Osteoblast (primary cell): ENCODE measurements at regions not wholly inside any gene's neighbourhood (a gene's known extent, or its start where the extent isn't known, plus 50 kb on each side); places are given as distances from the start of the nearest gene placed in this dataset.

Experiments used
- DNase-seq: peaks from one replicate; pipeline ENCODE4 v3.0.0; 2011; ENCODE audit warnings: low spot score, mixed read lengths; ENCODE audit not compliant: insufficient read length; ENCODE audit errors: missing footprints
- H2AFZ ChIP-seq: 2 replicates; pipeline ENCODE4 v1.6.0; 2011; ENCODE audit warnings: mild to moderate bottlenecking, low read length
- H3K27ac ChIP-seq: 2 replicates; pipeline ENCODE4 v1.5.1; 2011; ENCODE audit warnings: mild to moderate bottlenecking, low read depth, low read length, moderate library complexity
- H3K27me3 ChIP-seq: 2 replicates; pipeline ENCODE4 v1.6.0; 2012; ENCODE audit warnings: mild to moderate bottlenecking, control low read depth, inconsistent platforms, low read length, moderate library complexity; ENCODE audit not compliant: insufficient read depth
- H3K36me3 ChIP-seq: 2 replicates; pipeline ENCODE4 v1.5.1; 2011; ENCODE audit warnings: mild to moderate bottlenecking, low read length, control low read depth, moderate library complexity; ENCODE audit not compliant: insufficient read depth
- H3K4me1 ChIP-seq: 2 replicates; pipeline ENCODE4 v1.5.1; 2011; ENCODE audit warnings: mild to moderate bottlenecking, low read length, control low read depth, moderate library complexity; ENCODE audit not compliant: insufficient read depth
- H3K4me2 ChIP-seq: 2 replicates; pipeline ENCODE4 v1.6.0; 2011; ENCODE audit warnings: mild to moderate bottlenecking, low read length; ENCODE audit not compliant: insufficient read depth
- H3K4me3 ChIP-seq: fragments of 200-600 bp; sonication (generic); 3 replicates; pipeline ENCODE4 v1.5.1; 2012; ENCODE audit warnings: mild to moderate bottlenecking, low read length, inconsistent platforms; ENCODE audit not compliant: insufficient read depth
- H3K79me2 ChIP-seq: 2 replicates; pipeline ENCODE4 v1.6.0; 2012; ENCODE audit warnings: mild to moderate bottlenecking, low read length, control low read depth, inconsistent platforms; ENCODE audit not compliant: insufficient read depth
- H3K9me3 ChIP-seq: 2 replicates; pipeline ENCODE4 v1.5.1; 2011; ENCODE audit warnings: low read depth, low read length, control low read depth
- H4K20me1 ChIP-seq: 2 replicates; pipeline ENCODE4 v1.6.0; 2012; ENCODE audit warnings: mild to moderate bottlenecking, low read length, control low read depth; ENCODE audit not compliant: insufficient read depth
- CTCF ChIP-seq: IDR thresholded peaks from 2 replicates; pipeline ENCODE4 v1.5.1; 2011; ENCODE audit warnings: mild to moderate bottlenecking, low read depth, low read length, moderate library complexity; ENCODE audit errors: extremely low read depth

GRCh38 chr4:136156947-136157346, 1375.3 kb downstream of the PCDH18 start:
- Histone ChIP-seq H3K4me2 (no peak overlapping the region), H4K20me1 (no peaks in the 10 kb centered on the region), H3K27ac (no peak overlapping the region), H3K36me3 (no peaks in the 10 kb centered on the region), H3K4me3 (no peak overlapping the region), H3K9me3 (peaks cover 3% of the 10 kb centered on the region), H2AFZ (no peak overlapping the region), H3K4me1 (no peaks in the 10 kb centered on the region), H3K27me3 (no peaks in the 10 kb centered on the region), H3K79me2 (no peaks in the 10 kb centered on the region)
- no peak for TF ChIP-seq CTCF
- no peak for DNase-seq

- Histone ChIP-seq H3K4me1 (no peaks in the 10 kb centered on the region), H3K36me3 (no peaks in the 10 kb centered on the region), H3K4me2 (no peak overlapping the region), H2AFZ (no peak overlapping the region), H3K4me3 (no peak overlapping the region), H3K79me2 (no peaks in the 10 kb centered on the region), H3K27ac (no peak overlapping the region), H3K9me3 (peaks cover 2% of the 10 kb centered on the region), H3K27me3 (no peaks in the 10 kb centered on the region), H4K20me1 (no peaks in the 10 kb centered on the region)
- TF ChIP-seq CTCF = no peak
- DNase-seq = no peak
These were observed 1382.2 kb downstream of the PCDH18 start for GRCh38 chr4:136150046-136150445.

GRCh38 chr4:136136601-136137000, 1395.7 kb downstream of the PCDH18 start:
- Histone ChIP-seq H3K4me3 (no peak overlapping the region), H4K20me1 (no peaks in the 10 kb centered on the region), H3K27ac (no peak overlapping the region), H3K4me2 (no peak overlapping the region), H3K4me1 (no peaks in the 10 kb centered on the region), H3K27me3 (no peaks in the 10 kb centered on the region), H3K36me3 (no peaks in the 10 kb centered on the region), H3K9me3 (peaks cover 4% of the 10 kb centered on the region), H3K79me2 (no peaks in the 10 kb centered on the region), H2AFZ (no peak overlapping the region)
- no peak for TF ChIP-seq CTCF
- DNase-seq = no peak

- Histone ChIP-seq H3K27ac (no peak overlapping the region), H4K20me1 (no peaks in the 10 kb centered on the region), H3K27me3 (no peaks in the 10 kb centered on the region), H3K4me2 (no peak overlapping the region), H3K79me2 (no peaks in the 10 kb centered on the region), H3K4me3 (no peak overlapping the region), H3K9me3 (no peaks in the 10 kb centered on the region), H2AFZ (no peak overlapping the region), H3K4me1 (no peaks in the 10 kb centered on the region), H3K36me3 (no peaks in the 10 kb centered on the region)
- no peak for DNase-seq
- no peak for TF ChIP-seq CTCF
These were observed 1408.0 kb downstream of the PCDH18 start for GRCh38 chr4:136124251-136124745.
